HepG2 (cell line): ENCODE measurements at regions not wholly inside any gene's neighbourhood (a gene's known extent, or its start where the extent isn't known, plus 50 kb on each side); places are given as distances from the start of the nearest gene placed in this dataset.

Source experiments
- ATAC-seq: fragments of 200-7000 bp; cut with Tn5 transposase; 3 replicates; pipeline ENCODE4 v1.9.1; 2020; ENCODE audit warnings: mild to moderate bottlenecking, moderate library complexity
- BruUV-seq: library from RNA; stranded (reverse); fragments of 400-500 nt; replicated peaks from 2 replicates; lab custom pipeline; 2021; lab: Mats Ljungman, UMichigan
- CTCF ChIA-PET: fragments of 300-600 bp; formaldehyde crosslinking; extraction: SDS; loops from one replicate; lab custom pipeline; 2021; ENCODE audit warnings: low total read pairs, inconsistent platforms, low intra/inter-chr PET ratio; lab: Yijun Ruan, JAX
- POLR2A ChIA-PET: fragments of 350-600 bp; sonication (Branson Sonifier 250); formaldehyde crosslinking; loops from one replicate; lab custom pipeline; 2020; ENCODE audit warnings: antibody characterized with exemption, inconsistent platforms; lab: Yijun Ruan, JAX
- DNase-seq: peaks from one replicate; pipeline ENCODE4 v3.0.0-alpha.2; 2015; ENCODE audit warnings: low spot score
- FAIRE-seq: peaks from 3 replicates; lab custom pipeline; 2011; peaks lifted over from hg19 to GRCh38; lab: Jason Lieb, UNC
- H2AFZ ChIP-seq: one replicate; pipeline ENCODE4 v1.6.1; 2011; ENCODE audit warnings: low read length, inconsistent platforms
- H3K27ac ChIP-seq: fragments of 300-600 bp; 3 replicates; pipeline ENCODE4 v1.8.0; 2011; ENCODE audit warnings: mixed run types, mild to moderate bottlenecking, mixed read lengths, low read length, inconsistent platforms; ENCODE audit not compliant: insufficient read depth; ENCODE audit errors: extremely low read length
- H3K27me3 ChIP-seq, 2 experiments: fragments of 200-600 bp in 1 of 2; 2 replicates in 1 of 2; 3 replicates in 1 of 2; pipeline versions ENCODE4 v1.6.0 to v1.8.0; 2011; ENCODE audit warnings: low read length in 2 of 2, mild to moderate bottlenecking in 2 of 2, moderate library complexity in 2 of 2, inconsistent platforms in 1 of 2; ENCODE audit not compliant: insufficient read depth in 2 of 2, control insufficient read depth in 1 of 2
- H3K36me3 ChIP-seq, 2 experiments: fragments of 200-600 bp in 1 of 2; replicated peaks in 1 of 2; 2 replicates in 1 of 2; 3 replicates in 1 of 2; pipeline versions ENCODE4 v1.5.1 to v1.8.0; 2011; ENCODE audit warnings: low read length in 2 of 2, inconsistent platforms in 1 of 2; ENCODE audit not compliant: insufficient read depth in 2 of 2, control insufficient read depth in 1 of 2
- H3K4me1 ChIP-seq: 2 replicates; pipeline ENCODE4 v1.5.1; 2012; ENCODE audit warnings: low read length, inconsistent platforms; ENCODE audit not compliant: insufficient read depth
- H3K4me2 ChIP-seq: 2 replicates; pipeline ENCODE4 v1.6.0; 2011; ENCODE audit warnings: low read depth, low read length, inconsistent platforms
- H3K4me3 ChIP-seq, 3 experiments: fragments of 200-600 bp in 1 of 3; sonication (generic), shearing (Covaris generic) in 1 of 3; replicated peaks in 1 of 3; 2 replicates each; pipeline ENCODE4 v1.5.1; 2011 to 2016; ENCODE audit warnings: low read length in 3 of 3, inconsistent platforms in 2 of 3, low read depth in 2 of 3, mild to moderate bottlenecking in 2 of 3, control low read depth in 1 of 3, mixed read lengths in 1 of 3; ENCODE audit not compliant: insufficient read depth in 1 of 3
- H3K79me2 ChIP-seq: one replicate; pipeline ENCODE4 v1.6.1; 2011; ENCODE audit warnings: low read length, inconsistent platforms; ENCODE audit not compliant: insufficient read depth
- H3K9ac ChIP-seq: 2 replicates; pipeline ENCODE4 v1.6.0; 2011; ENCODE audit warnings: mild to moderate bottlenecking, low read depth, low read length, inconsistent platforms; ENCODE audit not compliant: insufficient read depth
- H3K9me3 ChIP-seq: 2 replicates; pipeline ENCODE4 v1.5.1; 2012; ENCODE audit warnings: mild to moderate bottlenecking, low read length
- H4K20me1 ChIP-seq: 2 replicates; pipeline ENCODE4 v1.6.0; 2011; ENCODE audit warnings: inconsistent platforms, mild to moderate bottlenecking, low read length, moderate library complexity; ENCODE audit not compliant: insufficient read depth
- BORCS8-MEF2B ChIP-seq: sonication (generic); formaldehyde crosslinking; IDR thresholded peaks from 2 replicates; pipeline ENCODE4 v1.8.0; 2022; ENCODE audit warnings: mild to moderate bottlenecking, missing genetic modification reagents
- FIP1L1 ChIP-seq: fragments of 200-400 bp; formaldehyde crosslinking; IDR thresholded peaks from 2 replicates; pipeline ENCODE4 v1.6.1; 2018; ENCODE audit warnings: low read depth, mild to moderate bottlenecking, low read length, moderate library complexity, borderline replicate concordance; ENCODE audit not compliant: insufficient read depth
- FOXA1 ChIP-seq, 2 experiments: fragments of 450-650 bp in 1 of 2; sonication (generic) in 1 of 2; formaldehyde crosslinking in 1 of 2; IDR thresholded peaks; 2 replicates each; pipeline versions ENCODE4 v1.4.0 to v1.6.1; 2016 to 2020; ENCODE audit warnings: missing genetic modification reagents in 1 of 2
- FOXP1 ChIP-seq, 2 experiments: fragments of 450-650 bp in 1 of 2; IDR thresholded peaks; 2 replicates each; pipeline ENCODE4 v1.6.1; 2017 to 2018; ENCODE audit warnings: antibody characterized with exemption in 1 of 2
- KDM6A ChIP-seq: IDR thresholded peaks from 2 replicates; pipeline ENCODE4 v1.6.1; 2016; ENCODE audit warnings: low read depth
- MATR3 ChIP-seq: sonication (generic); formaldehyde crosslinking; IDR thresholded peaks from 2 replicates; pipeline ENCODE4 v1.4.0; 2020; ENCODE audit warnings: missing genetic modification reagents
- RCOR2 ChIP-seq: IDR thresholded peaks from 2 replicates; pipeline ENCODE4 v1.6.1; 2016; ENCODE audit warnings: missing biosample characterization, missing genetic modification reagents
- SP2 ChIP-seq: sonication (generic); formaldehyde crosslinking; IDR thresholded peaks from 2 replicates; pipeline ENCODE4 v1.5.1; 2020; ENCODE audit warnings: mild to moderate bottlenecking, missing genetic modification reagents
- SRY ChIP-seq: sonication (generic); formaldehyde crosslinking; IDR thresholded peaks from 2 replicates; pipeline ENCODE4 v1.8.0; 2022; ENCODE audit warnings: mild to moderate bottlenecking, missing genetic modification reagents
- TOPORS ChIP-seq: sonication (generic); formaldehyde crosslinking; IDR thresholded peaks from 2 replicates; pipeline ENCODE4 v1.8.0; 2023; ENCODE audit warnings: mild to moderate bottlenecking, missing genetic modification reagents
- ZBTB4 ChIP-seq: sonication (generic); formaldehyde crosslinking; IDR thresholded peaks from 2 replicates; pipeline ENCODE4 v1.4.0; 2020; ENCODE audit warnings: missing genetic modification reagents, mild to moderate bottlenecking, borderline replicate concordance
- ZNF562 ChIP-seq: sonication (generic); formaldehyde crosslinking; IDR thresholded peaks from 2 replicates; pipeline ENCODE4 v1.8.0; 2022; ENCODE audit warnings: missing genetic modification reagents, borderline replicate concordance
- ZNF891 ChIP-seq: sonication (generic); formaldehyde crosslinking; IDR thresholded peaks from 2 replicates; pipeline ENCODE4 v1.5.0; 2020; ENCODE audit warnings: mild to moderate bottlenecking, missing genetic modification reagents
- WGBS: methylation state at CpG from one replicate; pipeline ENCODE4 v1.1.6; 2017; ENCODE audit warnings: low lambda C conversion rate; 5-methylcytosine and 5-hydroxymethylcytosine counted together
- in situ Hi-C: cut with HindIII; loops from 2 replicates; pipeline ENCODE4 v1.10.0; 2017; ENCODE audit warnings: low pct_unique_long_range_greater_than_20kb; ENCODE audit not compliant: extremely low pct_ligation_motif_present
- intact Hi-C: fragments of 100-400 bp; cut with micrococcal nuclease; formaldehyde crosslinking; loops from one replicate; pipeline ENCODE4 v1.10.0; 2022; ENCODE audit not compliant: unreplicated experiment

- ATAC-seq (no peak), FAIRE-seq (no peak), DNase-seq (no peak)
- Histone ChIP-seq H3K4me1 (no peaks in the 10 kb centered on the region), H3K36me3 (no peaks in the 10 kb centered on the region), H2AFZ (no peak overlapping the region), H4K20me1 (no peaks in the 10 kb centered on the region), H3K27me3 (peaks cover 0 to 9% of the 10 kb centered on the region in 2 experiments; a peak in 1 of 5 replicates), H3K79me2 (no peaks in the 10 kb centered on the region), H3K4me3 (no peak overlapping the region), H3K9me3 (no peaks in the 10 kb centered on the region), H3K4me2 (no peak overlapping the region), H3K27ac (no peak overlapping the region), H3K9ac (no peak overlapping the region)
- whole genome bisulfite sequencing, result 35% methylated on average over 4 of the region's 5 CpGs
- intact Hi-C loops (no loop called here), in situ Hi-C loops (no loop called here)
- BruUV-seq, result no TSS peak
- TF ChIP-seq FOXA1 (IDR thresholded peaks at IDR 0.05) (no peak), FOXA1 (CRISPR knock-in tag; IDR thresholded peaks at IDR 0.05) (no peak), FIP1L1 (no peak), RCOR2 (CRISPR knock-in tag) (no peak), KDM6A (CRISPR knock-in tag) (no peak), MATR3 (CRISPR knock-in tag) (no peak), BORCS8-MEF2B (no peak), ZNF562 (no peak), ZNF891 (CRISPR knock-in tag) (no peak), FOXP1 (IDR thresholded peaks at IDR 0.05) (no peak), FOXP1 (CRISPR knock-in tag; IDR thresholded peaks at IDR 0.05) (no peak), SP2 (no peak), SRY (no peak), ZBTB4 (CRISPR knock-in tag) (no peak), TOPORS (no peak)
- CTCF ChIA-PET, result no interaction called here
- POLR2A ChIA-PET, result no interaction called here
Observed at GRCh38 chr5:174559566-174560090, 164.8 kb upstream of the MSX2 start.
